Liver (tissue), 3 donors: ENCODE measurements at regions not wholly inside any gene's neighbourhood (a gene's known extent, or its start where the extent isn't known, plus 50 kb on each side); places are given as distances from the start of the nearest gene placed in this dataset.

Experiments
- EGR1 ChIP-seq, 2 donors: IDR thresholded peaks; 2 replicates each; pipeline ENCODE4 v1.6.1; 2016 to 2018; ENCODE audit warnings: antibody characterized with exemption in 2 of 2, low read depth in 2 of 2
- HNF4G ChIP-seq: IDR thresholded peaks from 2 replicates; pipeline ENCODE4 v1.6.1; 2016; ENCODE audit warnings: antibody characterized with exemption
- TF ChIP-seq, protein P1 (sequence below): fragments of 150-350 bp; IDR thresholded peaks from 2 replicates; pipeline ENCODE4 v1.5.1; 2017; ENCODE audit warnings: improper control_type of control experiment, low read depth, low read length; ENCODE audit not compliant: missing input control
- donor health status: healthy.
- donor health status: healthy.

GRCh38 chr1:218711001-218711400, 365.9 kb downstream of the TGFB2 start:
- TF ChIP-seq, protein P1, sequence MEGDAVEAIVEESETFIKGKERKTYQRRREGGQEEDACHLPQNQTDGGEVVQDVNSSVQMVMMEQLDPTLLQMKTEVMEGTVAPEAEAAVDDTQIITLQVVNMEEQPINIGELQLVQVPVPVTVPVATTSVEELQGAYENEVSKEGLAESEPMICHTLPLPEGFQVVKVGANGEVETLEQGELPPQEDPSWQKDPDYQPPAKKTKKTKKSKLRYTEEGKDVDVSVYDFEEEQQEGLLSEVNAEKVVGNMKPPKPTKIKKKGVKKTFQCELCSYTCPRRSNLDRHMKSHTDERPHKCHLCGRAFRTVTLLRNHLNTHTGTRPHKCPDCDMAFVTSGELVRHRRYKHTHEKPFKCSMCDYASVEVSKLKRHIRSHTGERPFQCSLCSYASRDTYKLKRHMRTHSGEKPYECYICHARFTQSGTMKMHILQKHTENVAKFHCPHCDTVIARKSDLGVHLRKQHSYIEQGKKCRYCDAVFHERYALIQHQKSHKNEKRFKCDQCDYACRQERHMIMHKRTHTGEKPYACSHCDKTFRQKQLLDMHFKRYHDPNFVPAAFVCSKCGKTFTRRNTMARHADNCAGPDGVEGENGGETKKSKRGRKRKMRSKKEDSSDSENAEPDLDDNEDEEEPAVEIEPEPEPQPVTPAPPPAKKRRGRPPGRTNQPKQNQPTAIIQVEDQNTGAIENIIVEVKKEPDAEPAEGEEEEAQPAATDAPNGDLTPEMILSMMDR = no peak
- no peak for TF ChIP-seq EGR1 (IDR thresholded peaks at IDR 0.05; ENCODE audit: low read depth in 2 of 2)
- no peak for TF ChIP-seq HNF4G
